Tongue (tissue), 1 donor: ENCODE measurements at regions not wholly inside any gene's neighbourhood (a gene's known extent, or its start where the extent isn't known, plus 50 kb on each side); places are given as distances from the start of the nearest gene placed in this dataset.

Experiments used
- DNase-seq: peaks from one replicate; pipeline ENCODE4 v3.0.0-alpha.2; 2015

DNA sequence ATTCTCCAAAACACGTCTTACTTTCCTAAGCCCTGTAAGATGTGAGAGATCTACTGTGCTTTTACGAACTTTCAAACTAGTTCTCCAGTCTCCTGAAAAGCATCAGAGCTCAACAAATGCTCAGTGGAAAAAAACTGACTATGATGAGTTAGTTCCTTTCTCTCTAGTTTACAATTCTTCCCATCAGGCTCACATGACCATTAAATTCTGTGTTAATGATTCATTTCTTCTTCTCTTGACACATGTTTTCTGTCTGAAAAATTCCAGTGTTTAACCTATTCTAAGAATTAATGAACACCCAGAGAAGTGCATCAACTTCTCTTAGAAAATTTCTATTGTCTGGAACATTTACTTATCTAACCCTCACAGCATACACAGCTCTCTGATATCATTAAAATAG, 844.3 kb downstream of the SI start:
- DNase-seq = no peak

DNA sequence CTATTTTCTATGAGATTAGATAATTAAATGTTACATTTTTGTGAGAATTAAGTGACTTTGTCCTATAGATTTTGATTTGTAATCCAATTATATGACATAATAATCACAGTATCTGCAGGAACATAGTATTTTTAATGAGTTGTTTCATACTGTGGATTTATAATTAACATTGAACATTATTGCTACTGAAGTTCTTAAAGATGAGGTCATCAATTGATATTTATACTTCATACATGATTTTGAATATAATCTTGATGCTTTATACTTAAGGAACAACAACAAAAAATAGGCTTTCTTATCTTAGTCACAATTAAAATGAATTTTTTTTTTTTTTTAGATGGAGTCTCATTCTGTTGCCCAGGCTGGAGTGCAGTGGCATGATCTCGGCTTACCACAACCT, 846.6 kb downstream of the SI start:
- DNase-seq = no peak

DNA sequence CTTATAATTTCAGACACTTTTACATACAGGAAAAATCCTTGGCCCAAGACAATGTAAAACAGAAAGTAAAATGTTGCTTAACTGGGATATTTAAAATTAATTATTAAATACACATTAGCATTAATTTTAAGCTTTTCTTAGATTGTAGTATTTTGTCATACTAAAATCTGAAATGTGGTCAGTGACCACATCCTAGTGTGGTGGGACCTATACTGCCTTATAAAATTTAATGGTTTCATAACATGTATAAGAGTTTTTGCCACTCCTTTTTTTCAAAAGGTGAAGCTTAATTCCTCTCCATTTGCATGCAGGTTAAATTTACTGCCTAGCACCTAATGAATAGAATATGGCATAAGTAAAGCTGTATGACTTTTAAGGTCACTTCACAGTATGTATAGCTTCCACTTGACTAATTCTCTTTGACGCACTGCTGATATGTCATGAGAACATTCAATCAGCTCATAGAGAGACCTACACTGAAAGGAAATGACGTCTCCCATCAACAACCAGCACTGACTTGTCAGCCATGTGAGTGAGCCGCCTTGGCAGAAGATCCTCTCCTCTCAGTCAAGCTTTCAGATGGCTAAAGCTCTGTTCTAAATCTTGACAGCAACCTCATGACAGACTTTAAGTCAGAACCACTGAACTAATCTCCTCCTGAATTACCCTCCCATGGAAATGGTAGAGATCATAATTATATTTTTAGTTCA, 847.8 kb downstream of the SI start:
- no peak for DNase-seq

DNA sequence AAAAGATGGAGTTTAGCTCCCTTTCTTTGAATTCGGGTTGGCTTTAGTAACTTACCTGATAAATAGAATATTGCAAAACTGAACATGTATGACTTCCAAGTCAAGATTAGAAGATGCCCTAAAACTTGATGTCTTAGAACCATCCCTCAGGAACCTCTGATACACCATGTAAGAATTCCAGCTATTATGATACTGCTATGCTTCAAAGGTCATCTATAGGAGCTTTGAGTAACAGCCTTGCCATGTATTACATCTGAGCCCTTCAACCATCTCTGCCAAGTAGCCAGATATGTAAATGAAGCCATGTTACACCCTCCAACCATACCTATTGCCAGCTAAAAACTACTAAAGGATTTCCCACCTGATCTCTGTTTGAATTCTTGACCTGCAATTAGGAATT, 854.2 kb downstream of the SI start:
- DNase-seq = no peak

- no peak for DNase-seq
Measured at GRCh38 chr3:164222197-164222596, 856.1 kb downstream of the SI start.

DNA sequence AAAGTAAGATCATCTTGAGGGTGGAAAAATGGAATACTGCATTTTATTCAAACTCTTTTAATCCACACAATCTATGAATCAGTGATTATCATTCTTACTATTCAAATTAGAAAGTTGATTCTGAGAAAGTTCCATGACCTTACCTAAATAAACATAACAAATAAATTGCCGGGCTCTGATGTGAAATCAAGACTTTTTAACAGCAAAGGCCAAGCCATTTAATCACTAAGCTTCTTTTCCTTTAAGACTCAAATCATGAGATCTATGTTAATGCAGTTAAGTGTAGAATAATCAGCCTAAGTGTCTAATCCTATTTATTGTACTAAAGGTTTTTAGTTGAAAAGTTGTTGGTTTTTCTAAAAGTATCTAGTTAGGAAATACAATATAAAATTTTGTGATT, 857.0 kb downstream of the SI start:
- no peak for DNase-seq

GRCh38 chr3:164209363-164209762, 868.9 kb downstream of the SI start:
- no peak for DNase-seq

GRCh38 chr3:164208821-164209220, 869.5 kb downstream of the SI start:
- no peak for DNase-seq

DNA sequence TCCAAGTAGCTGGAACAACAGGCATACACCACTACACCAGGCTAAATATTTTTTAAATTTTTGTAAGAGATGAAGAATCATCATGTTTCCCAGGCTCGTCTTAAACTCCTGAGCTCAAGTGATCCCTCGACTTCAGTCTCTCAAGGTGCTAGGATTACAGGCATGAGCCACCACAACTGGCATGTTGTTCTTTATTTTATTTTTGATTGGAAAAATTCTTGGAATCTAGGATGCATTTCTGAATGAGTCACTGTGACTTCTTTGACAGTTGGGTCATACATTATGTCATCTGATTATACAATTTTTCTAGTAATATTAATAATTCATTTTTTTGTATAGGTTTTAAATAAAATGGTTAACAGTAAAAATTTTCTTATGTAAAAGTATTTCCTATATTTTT, 870.2 kb downstream of the SI start:
- no peak for DNase-seq

DNA sequence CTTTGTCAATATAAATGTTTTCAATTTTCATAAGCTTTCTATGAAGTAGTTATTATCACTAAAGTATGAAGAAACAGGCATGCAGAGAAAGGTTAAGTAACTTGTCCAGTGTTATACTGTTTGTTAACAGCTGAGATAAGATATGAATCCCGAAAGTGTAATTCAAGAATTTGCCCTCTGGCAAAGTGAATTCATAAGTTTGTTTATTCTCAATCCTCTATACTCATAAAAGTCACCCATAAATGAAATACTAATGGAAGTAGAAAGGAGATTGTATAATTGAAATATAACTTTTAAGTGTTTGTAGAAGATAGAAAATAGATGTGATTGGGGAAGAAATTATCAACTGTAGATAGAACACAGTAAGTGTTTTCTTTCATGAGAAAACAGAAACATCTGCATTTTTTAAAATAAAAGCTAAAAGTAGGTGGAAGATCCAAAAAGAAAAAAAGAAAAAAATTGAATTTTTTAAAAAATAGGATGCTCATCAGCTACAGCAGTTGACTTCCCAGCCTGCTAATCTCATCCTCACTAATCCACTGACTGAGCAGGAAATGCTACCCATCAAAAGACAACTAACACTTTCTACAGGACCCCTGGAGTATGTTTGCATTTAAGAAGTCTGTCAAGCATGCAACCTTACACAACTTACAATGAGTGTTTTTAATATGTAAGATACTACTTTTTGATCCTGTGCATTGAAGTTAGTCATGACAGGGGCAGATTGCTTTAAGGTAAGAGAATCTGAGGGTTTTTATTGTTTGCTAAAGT, 878.1 kb downstream of the SI start:
- DNase-seq = no peak

GRCh38 chr3:164196477-164196876, 881.8 kb downstream of the SI start:
- DNase-seq = no peak

GRCh38 chr3:164194842-164195241, 883.5 kb downstream of the SI start:
- DNase-seq = no peak

GRCh38 chr3:164192974-164193373, 885.3 kb downstream of the SI start:
- no peak for DNase-seq

DNA sequence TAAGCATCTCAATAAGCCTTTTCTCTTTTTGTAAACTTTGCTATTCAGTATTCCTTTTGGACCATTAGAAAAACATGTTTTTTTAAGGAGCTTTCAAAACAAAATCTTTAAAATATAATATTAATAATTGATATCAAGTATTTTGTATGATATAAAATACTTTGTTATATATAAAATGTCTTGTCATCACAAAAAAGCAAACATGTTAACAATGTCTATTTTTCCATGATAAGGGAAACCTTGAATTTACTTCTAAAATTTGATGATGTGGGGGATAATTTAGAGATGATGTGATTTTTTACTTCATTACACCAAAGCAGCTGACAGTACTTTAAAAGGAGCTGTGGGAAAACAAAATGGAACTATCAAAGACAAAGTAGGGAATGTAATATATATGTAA, 887.7 kb downstream of the SI start:
- no peak for DNase-seq

- DNase-seq = no peak
Measured at GRCh38 chr3:164186095-164186494, 892.2 kb downstream of the SI start.

DNA sequence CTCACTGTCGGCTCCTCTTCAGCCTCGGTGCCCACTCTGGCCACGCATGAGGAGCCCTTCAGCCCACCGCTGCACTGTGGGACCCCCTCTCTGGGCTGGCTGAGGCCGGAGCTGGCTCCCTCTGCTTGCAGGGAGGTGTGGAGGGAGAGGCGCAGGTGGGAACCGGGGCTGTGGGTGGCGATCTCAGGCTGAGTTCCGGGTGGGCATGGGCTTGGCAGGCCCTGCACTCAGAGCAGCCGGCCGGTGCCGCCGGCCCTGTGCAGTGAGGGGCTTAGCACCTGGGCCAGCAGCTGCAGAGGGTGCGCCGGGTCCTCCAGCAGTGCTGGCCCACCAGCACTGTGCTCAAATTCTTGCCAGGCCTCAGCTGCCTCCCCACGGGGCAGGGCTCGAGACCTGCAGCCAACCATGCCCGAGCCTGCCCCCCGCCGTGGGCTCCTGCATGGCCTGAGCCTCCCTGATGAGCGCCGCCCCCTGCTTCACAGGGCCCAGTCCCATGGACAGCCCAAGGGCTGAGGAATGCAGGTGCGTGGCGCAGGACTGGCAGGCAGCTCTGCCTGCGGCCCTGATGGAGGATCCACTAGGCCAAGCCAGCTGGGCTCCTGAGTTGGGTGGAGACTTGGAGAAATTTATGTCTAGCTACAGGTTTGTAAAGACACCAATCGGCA, 899.1 kb downstream of the SI start:
- DNase-seq = no peak

DNA sequence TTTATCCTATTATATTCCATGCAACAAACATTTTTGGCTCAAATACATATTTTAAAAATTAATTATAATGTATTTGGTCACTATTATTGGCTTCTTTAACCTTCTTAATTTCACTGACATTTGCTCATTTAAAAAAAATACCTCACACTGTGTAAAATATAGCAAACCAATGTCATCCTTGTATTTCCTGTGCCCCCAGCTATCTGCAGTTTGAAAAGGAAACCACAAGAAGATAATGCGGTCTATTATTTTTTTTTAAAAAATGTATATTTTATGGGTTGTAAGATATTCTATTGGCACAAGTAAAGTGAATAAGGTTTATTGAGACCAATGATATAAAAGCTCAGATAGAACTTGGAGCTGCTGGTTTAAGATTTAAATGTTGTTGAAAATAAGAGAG, 904.2 kb downstream of the SI start:
- DNase-seq = no peak

DNA sequence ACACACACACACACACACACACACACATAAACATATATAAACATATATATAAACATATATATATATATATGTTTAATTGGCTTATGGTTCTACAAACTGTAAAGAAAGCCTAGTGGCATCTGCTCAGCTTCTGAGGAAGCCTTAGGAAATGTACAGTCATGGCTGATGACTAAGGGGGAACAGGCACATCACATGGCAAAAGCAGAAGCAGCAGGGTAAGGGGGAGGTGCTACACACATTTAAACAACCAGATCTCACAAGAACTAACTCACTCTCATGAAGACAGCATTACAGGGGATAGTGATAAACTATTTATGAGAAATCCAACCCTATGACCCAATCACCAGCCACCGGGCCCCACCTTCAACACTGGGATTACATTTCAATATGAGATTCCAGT, 922.9 kb downstream of the SI start:
- DNase-seq = no peak

- no peak for DNase-seq
Measured at GRCh38 chr3:164144824-164145223, 933.5 kb downstream of the SI start.

DNA sequence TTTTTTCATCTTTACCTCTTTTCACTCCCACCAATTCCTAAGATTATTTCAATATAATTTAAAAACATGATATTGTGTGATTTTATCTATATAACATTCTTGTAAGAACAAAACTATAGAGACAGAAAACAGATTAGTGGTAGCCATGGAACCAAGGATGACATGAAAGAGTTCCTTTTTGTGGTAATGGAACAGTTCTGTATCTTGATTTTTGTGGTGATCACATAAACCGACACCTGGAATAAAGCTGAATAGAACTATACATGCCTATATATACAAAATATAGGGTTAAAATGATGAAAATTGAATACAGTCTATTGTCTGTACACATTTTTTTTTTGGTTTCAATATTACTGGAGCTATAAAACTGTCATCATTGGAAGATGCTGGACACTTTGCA, 945.4 kb downstream of the SI start:
- no peak for DNase-seq

- DNase-seq = no peak
Measured at GRCh38 chr3:164113371-164114332, 964.6 kb downstream of the SI start.

DNA sequence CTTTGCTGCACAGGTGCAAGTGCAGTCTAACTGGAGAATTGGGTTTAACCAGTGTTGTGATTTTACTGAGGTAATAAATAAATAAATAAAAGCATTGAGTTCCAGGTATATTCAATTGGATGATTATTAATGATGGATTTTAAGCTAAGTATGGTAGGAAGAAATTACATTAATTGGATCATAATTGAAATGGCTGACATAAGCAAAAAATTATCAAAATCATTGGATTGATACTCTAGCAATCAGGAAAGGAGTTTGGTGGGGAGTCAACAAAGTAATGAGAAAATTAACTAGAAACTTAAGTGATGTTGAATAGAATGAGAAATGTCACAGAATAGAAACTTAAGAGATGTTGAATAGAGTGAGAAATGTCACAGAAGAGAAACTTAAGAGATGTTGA, 981.9 kb downstream of the SI start:
- DNase-seq = no peak
